Astrocyte (in vitro differentiated cells and primary cell): ENCODE measurements at regions not wholly inside any gene's neighbourhood (a gene's known extent, or its start where the extent isn't known, plus 50 kb on each side); places are given as distances from the start of the nearest gene placed in this dataset.

Source experiments
- DNase-seq: peaks from one replicate; pipeline ENCODE4 v3.0.0-alpha.2; 2010; ENCODE audit warnings: low read depth
- FAIRE-seq: peaks from 2 replicates; lab custom pipeline; 2011; peaks lifted over from hg19 to GRCh38; lab: Jason Lieb, UNC
- H2AFZ ChIP-seq: 2 replicates; pipeline ENCODE4 v1.6.0; 2012; ENCODE audit warnings: low read depth, low read length, inconsistent platforms
- H3K27ac ChIP-seq: 2 replicates; pipeline ENCODE4 v1.5.1; 2011; ENCODE audit warnings: low read depth, low read length, inconsistent platforms
- H3K27me3 ChIP-seq: 2 replicates; pipeline ENCODE4 v1.6.0; 2011; ENCODE audit warnings: low read length, inconsistent platforms; ENCODE audit not compliant: insufficient read depth
- H3K36me3 ChIP-seq: 2 replicates; pipeline ENCODE4 v1.5.1; 2011; ENCODE audit warnings: low read length, inconsistent platforms; ENCODE audit not compliant: insufficient read depth
- H3K4me1 ChIP-seq: 2 replicates; pipeline ENCODE4 v1.5.1; 2011; ENCODE audit warnings: low read length, inconsistent platforms; ENCODE audit not compliant: insufficient read depth
- H3K4me2 ChIP-seq: 2 replicates; pipeline ENCODE4 v1.6.0; 2012; ENCODE audit warnings: low read length, inconsistent platforms
- H3K4me3 ChIP-seq: 2 replicates; pipeline ENCODE4 v1.5.1; 2011; ENCODE audit warnings: low read depth, mild to moderate bottlenecking, low read length, inconsistent platforms; ENCODE audit not compliant: insufficient read depth
- H3K79me2 ChIP-seq: 2 replicates; pipeline ENCODE4 v1.6.0; 2012; ENCODE audit warnings: mild to moderate bottlenecking, low read length, inconsistent platforms; ENCODE audit not compliant: insufficient read depth
- H3K9ac ChIP-seq: 2 replicates; pipeline ENCODE4 v1.6.0; 2012; ENCODE audit warnings: mild to moderate bottlenecking, low read length, inconsistent platforms
- H3K9me3 ChIP-seq: 2 replicates; pipeline ENCODE4 v1.5.1; 2012; ENCODE audit warnings: low read depth, mild to moderate bottlenecking, low read length, inconsistent platforms; ENCODE audit not compliant: insufficient read depth
- H4K20me1 ChIP-seq: 2 replicates; pipeline ENCODE4 v1.6.0; 2012; ENCODE audit warnings: low read length, inconsistent platforms; ENCODE audit not compliant: insufficient read depth
- H3K27ac Mint-ChIP-seq: one replicate; pipeline ENCODE4 v1.8.0; 2021; ENCODE audit warnings: mild to moderate bottlenecking, mixed read lengths; ENCODE audit not compliant: unreplicated experiment
- H3K27me3 Mint-ChIP-seq: one replicate; pipeline ENCODE4 v1.8.0; 2021; ENCODE audit warnings: low read depth, mixed read lengths; ENCODE audit not compliant: unreplicated experiment
- H3K36me3 Mint-ChIP-seq: one replicate; pipeline ENCODE4 v1.8.0; 2021; ENCODE audit warnings: low read depth, mixed read lengths; ENCODE audit not compliant: unreplicated experiment
- H3K4me1 Mint-ChIP-seq: one replicate; pipeline ENCODE4 v1.8.0; 2021; ENCODE audit warnings: low read depth, mixed read lengths; ENCODE audit not compliant: unreplicated experiment
- H3K4me3 Mint-ChIP-seq: one replicate; pipeline ENCODE4 v1.8.0; 2021; ENCODE audit warnings: mild to moderate bottlenecking, moderate library complexity, mixed read lengths; ENCODE audit not compliant: unreplicated experiment
- H3K9me3 Mint-ChIP-seq: one replicate; pipeline ENCODE4 v1.8.0; 2021; ENCODE audit warnings: mild to moderate bottlenecking, mixed read lengths; ENCODE audit not compliant: unreplicated experiment
- CTCF ChIP-seq: IDR thresholded peaks from 2 replicates; pipeline ENCODE4 v1.5.1; 2011; ENCODE audit warnings: low read depth, mild to moderate bottlenecking, inconsistent platforms, low read length, moderate library complexity; ENCODE audit not compliant: insufficient read depth
- EZH2 ChIP-seq: IDR thresholded peaks from 2 replicates; pipeline ENCODE4 v1.6.1; 2012; ENCODE audit warnings: mild to moderate bottlenecking, low read length, inconsistent platforms; ENCODE audit not compliant: insufficient read depth

- H3K27ac ChIP-seq, result no peak overlapping the region
- H3K27me3 Mint-ChIP-seq, result peaks cover 39% of the 10 kb centered on the region
- H3K36me3 Mint-ChIP-seq, result no peaks in the 10 kb centered on the region
Observed at GRCh38 chr10:78658645-78659597, 409.8 kb upstream of the ZMIZ1 start.

GRCh38 chr10:78659598-78659967, 409.2 kb upstream of the ZMIZ1 start:
- Histone ChIP-seq H3K36me3 (no peaks in the 10 kb centered on the region), H3K27me3 (peaks cover 2% of the 10 kb centered on the region), H3K79me2 (no peaks in the 10 kb centered on the region), H3K27ac (no peak overlapping the region), H3K4me2 (no peak overlapping the region), H2AFZ (no peak overlapping the region), H3K9ac (no peak overlapping the region), H3K9me3 (no peaks in the 10 kb centered on the region), H3K4me3 (no peak overlapping the region), H4K20me1 (no peaks in the 10 kb centered on the region), H3K4me1 (peaks cover 17% of the 10 kb centered on the region)
- H3K27ac Mint-ChIP-seq, result no peak overlapping the region
- no peak overlapping the region for H3K4me3 Mint-ChIP-seq
- TF ChIP-seq EZH2 (no peak), CTCF (no peak)
- DNase-seq (no peak), FAIRE-seq (no peak)
- peaks cover 32% of the 10 kb centered on the region for H3K27me3 Mint-ChIP-seq
- H3K36me3 Mint-ChIP-seq, result no peaks in the 10 kb centered on the region
- H3K4me1 Mint-ChIP-seq, result no peaks in the 10 kb centered on the region
- peaks cover 3% of the 10 kb centered on the region for H3K9me3 Mint-ChIP-seq

More at GRCh38 chr10:78658645-78659597, 409.8 kb upstream of the ZMIZ1 start:
- no peaks in the 10 kb centered on the region for H3K4me1 Mint-ChIP-seq
- H3K4me3 Mint-ChIP-seq, result no peak overlapping the region
- no peaks in the 10 kb centered on the region for H3K79me2 ChIP-seq
- no peak overlapping the region for H3K4me3 ChIP-seq
- H3K27me3 ChIP-seq, result peaks cover 2% of the 10 kb centered on the region
- H3K9me3 Mint-ChIP-seq, result peaks cover 3% of the 10 kb centered on the region
- H3K36me3 ChIP-seq, result no peaks in the 10 kb centered on the region
- H3K9ac ChIP-seq, result no peak overlapping the region
- no peak overlapping the region for H3K4me2 ChIP-seq
- DNase-seq, result no peak
- no peak overlapping the region for H3K27ac Mint-ChIP-seq
- no peaks in the 10 kb centered on the region for H3K9me3 ChIP-seq
- H2AFZ ChIP-seq, result no peak overlapping the region
- peaks cover 17% of the 10 kb centered on the region for H3K4me1 ChIP-seq
- TF ChIP-seq EZH2 (no peak), CTCF (no peak)
- no peak for FAIRE-seq
- no peaks in the 10 kb centered on the region for H4K20me1 ChIP-seq
